WTC11 (cell line): ENCODE measurements at regions not wholly inside any gene's neighbourhood (a gene's known extent, or its start where the extent isn't known, plus 50 kb on each side); places are given as distances from the start of the nearest gene placed in this dataset.
"Not testable (repeated sequence)": the region's sequence is repeated elsewhere in the genome, so short reads cannot be mapped to it uniquely, and the experiment has no call there.

Experiments
- ATAC-seq: fragments of 200-7000 bp; cut with Tn5 transposase; 2 replicates; pipeline ENCODE4 v1.10.0; 2021; ENCODE audit warnings: mild to moderate bottlenecking, moderate library complexity
- CTCF ChIA-PET: fragments of 300-600 bp; sonication (Branson Sonifier 250); formaldehyde crosslinking; loops from one replicate; lab custom pipeline; 2021; ENCODE audit warnings: antibody characterized with exemption; lab: Charles Lee
- POLR2A ChIA-PET: fragments of 350-600 bp; sonication (Branson Sonifier 250); formaldehyde crosslinking; loops from one replicate; lab custom pipeline; 2021; ENCODE audit warnings: antibody characterized with exemption; lab: Charles Lee
- DNase-seq: peaks from one replicate; pipeline ENCODE4 v3.0.0; 2021; ENCODE audit warnings: low spot score
- H3K27ac Mint-ChIP-seq: 2 replicates; pipeline ENCODE4 v1.8.0; 2021; ENCODE audit warnings: mixed read lengths
- H3K27me3 Mint-ChIP-seq: 2 replicates; pipeline ENCODE4 v1.8.0; 2021; ENCODE audit warnings: low read depth, mild to moderate bottlenecking, moderate library complexity, mixed read lengths
- H3K36me3 Mint-ChIP-seq: 2 replicates; pipeline ENCODE4 v1.8.0; 2021; ENCODE audit warnings: mixed read lengths
- H3K4me1 Mint-ChIP-seq: 2 replicates; pipeline ENCODE4 v1.8.0; 2022; ENCODE audit warnings: mixed read lengths
- H3K4me3 Mint-ChIP-seq: 2 replicates; pipeline ENCODE4 v1.8.0; 2021; ENCODE audit warnings: mild to moderate bottlenecking, moderate library complexity, mixed read lengths
- H3K9me3 Mint-ChIP-seq: 2 replicates; pipeline ENCODE4 v1.8.0; 2021; ENCODE audit warnings: mixed read lengths
- CREM ChIP-seq: sonication (generic); formaldehyde crosslinking; IDR thresholded peaks from 2 replicates; pipeline ENCODE4 v1.8.1; 2022; ENCODE audit warnings: mild to moderate bottlenecking, missing genetic modification reagents, moderate library complexity
- E2F5 ChIP-seq: sonication (generic); formaldehyde crosslinking; IDR thresholded peaks from 2 replicates; pipeline ENCODE4 v1.8.1; 2022; ENCODE audit warnings: mild to moderate bottlenecking, moderate library complexity, missing genetic modification reagents
- ESRRA ChIP-seq: sonication (generic); formaldehyde crosslinking; IDR thresholded peaks from 2 replicates; pipeline ENCODE4 v1.8.1; 2022; ENCODE audit warnings: mild to moderate bottlenecking, missing genetic modification reagents, borderline replicate concordance
- GRHL2 ChIP-seq: fragments of 250-450 bp; sonication (Bioruptor Pico); IDR thresholded peaks from 2 replicates; pipeline ENCODE4 v1.8.0; 2022; ENCODE audit warnings: mild to moderate bottlenecking, moderate library complexity; ENCODE audit not compliant: insufficient replicate concordance, severe bottlenecking
- IRF2 ChIP-seq: sonication (generic); formaldehyde crosslinking; IDR thresholded peaks from 2 replicates; pipeline ENCODE4 v1.8.0; 2022; ENCODE audit warnings: low read depth, missing genetic modification reagents, borderline replicate concordance
- JAZF1 ChIP-seq: fragments of 250-450 bp; sonication (Bioruptor Pico); IDR thresholded peaks from 2 replicates; pipeline ENCODE4 v1.9.0; 2021; ENCODE audit warnings: moderate library complexity, mild to moderate bottlenecking, inconsistent platforms
- JUN ChIP-seq: sonication (generic); formaldehyde crosslinking; IDR thresholded peaks from 2 replicates; pipeline ENCODE4 v1.8.0; 2023; ENCODE audit warnings: mild to moderate bottlenecking, missing genetic modification reagents
- MYBL2 ChIP-seq: sonication (generic); formaldehyde crosslinking; IDR thresholded peaks from 2 replicates; pipeline ENCODE4 v1.8.1; 2023; ENCODE audit warnings: mild to moderate bottlenecking, moderate library complexity, missing genetic modification reagents
- NFYB ChIP-seq: sonication (generic); formaldehyde crosslinking; conservative IDR thresholded peaks from 2 replicates; pipeline ENCODE4 v1.8.0; 2022; ENCODE audit warnings: low read depth, missing genetic modification reagents
- PRRX2 ChIP-seq: fragments of 250-450 bp; sonication (Bioruptor Pico); IDR thresholded peaks from 2 replicates; pipeline ENCODE4 v1.8.0; 2021; ENCODE audit warnings: mild to moderate bottlenecking
- RELA ChIP-seq: sonication (generic); formaldehyde crosslinking; IDR thresholded peaks from 2 replicates; pipeline ENCODE4 v1.8.1; 2022; ENCODE audit warnings: missing genetic modification reagents, mild to moderate bottlenecking, borderline replicate concordance
- SOX15 ChIP-seq: fragments of 250-450 bp; sonication (Bioruptor Pico); IDR thresholded peaks from 2 replicates; pipeline ENCODE4 v1.9.0; 2021; ENCODE audit warnings: mild to moderate bottlenecking
- STAT6 ChIP-seq: sonication (generic); formaldehyde crosslinking; conservative IDR thresholded peaks from 2 replicates; pipeline ENCODE4 v1.8.1; 2023; ENCODE audit warnings: mild to moderate bottlenecking, low read depth, missing genetic modification reagents, moderate library complexity
- TEAD1 ChIP-seq: sonication (generic); formaldehyde crosslinking; IDR thresholded peaks from 2 replicates; pipeline ENCODE4 v1.8.0; 2022; ENCODE audit warnings: mild to moderate bottlenecking, missing genetic modification reagents
- USF2 ChIP-seq: sonication (generic); formaldehyde crosslinking; IDR thresholded peaks from 2 replicates; pipeline ENCODE4 v1.8.1; 2023; ENCODE audit warnings: mild to moderate bottlenecking, missing genetic modification reagents, moderate library complexity
- ZNF263 ChIP-seq: sonication (generic); formaldehyde crosslinking; IDR thresholded peaks from 2 replicates; pipeline ENCODE4 v1.8.1; 2022; ENCODE audit warnings: low read depth, mild to moderate bottlenecking, moderate library complexity, missing genetic modification reagents
- ZNF317 ChIP-seq: sonication (generic); formaldehyde crosslinking; IDR thresholded peaks from 2 replicates; pipeline ENCODE4 v1.8.1; 2023; ENCODE audit warnings: low read depth, mild to moderate bottlenecking, moderate library complexity, missing genetic modification reagents, borderline replicate concordance
- ZNF423 ChIP-seq: fragments of 250-450 bp; sonication (Bioruptor Pico); IDR thresholded peaks from 2 replicates; pipeline ENCODE4 v2.1.2; 2022; ENCODE audit warnings: mild to moderate bottlenecking, moderate library complexity
- TF ChIP-seq, protein P1 (sequence below): sonication (generic); formaldehyde crosslinking; IDR thresholded peaks from 2 replicates; pipeline ENCODE4 v1.8.1; 2023; ENCODE audit warnings: mild to moderate bottlenecking, moderate library complexity, missing genetic modification reagents
- TF ChIP-seq, protein P2 (sequence below): sonication (generic); formaldehyde crosslinking; IDR thresholded peaks from 2 replicates; pipeline ENCODE4 v1.8.1; 2022; ENCODE audit warnings: low read depth, mild to moderate bottlenecking, moderate library complexity, missing genetic modification reagents, borderline replicate concordance

GRCh38 chr2:190759749-190760213 is 110.9 kb downstream of the NAB1 start:
- H3K36me3 Mint-ChIP-seq, result no peaks in the 10 kb centered on the region
- POLR2A ChIA-PET, result no interaction called here
- no peak for DNase-seq
- no peaks in the 10 kb centered on the region for H3K27me3 Mint-ChIP-seq
- 0 out of 2 replicates have a peak, but pooled peaks cover 5% of the 10 kb centered on the region for H3K4me1 Mint-ChIP-seq
- peaks cover 7% of the 10 kb centered on the region for H3K9me3 Mint-ChIP-seq
- CTCF ChIA-PET, result no interaction called here
- no peak overlapping the region for H3K27ac Mint-ChIP-seq
- H3K4me3 Mint-ChIP-seq, result no peak overlapping the region
- no peak for ATAC-seq
- no peak for TF ChIP-seq E2F5 (CRISPR knock-in tag)
- TF ChIP-seq JUN (CRISPR knock-in tag), result no peak
- TF ChIP-seq ESRRA, result no peak
- no peak for TF ChIP-seq ZNF263 (CRISPR knock-in tag)
- TF ChIP-seq SOX15 (CRISPR knock-in tag), result no peak
- no peak for TF ChIP-seq JAZF1 (CRISPR knock-in tag)
- TF ChIP-seq USF2 (CRISPR knock-in tag), result no peak
- TF ChIP-seq MYBL2, result no peak
- TF ChIP-seq PRRX2 (CRISPR knock-in tag), result no peak

DNA sequence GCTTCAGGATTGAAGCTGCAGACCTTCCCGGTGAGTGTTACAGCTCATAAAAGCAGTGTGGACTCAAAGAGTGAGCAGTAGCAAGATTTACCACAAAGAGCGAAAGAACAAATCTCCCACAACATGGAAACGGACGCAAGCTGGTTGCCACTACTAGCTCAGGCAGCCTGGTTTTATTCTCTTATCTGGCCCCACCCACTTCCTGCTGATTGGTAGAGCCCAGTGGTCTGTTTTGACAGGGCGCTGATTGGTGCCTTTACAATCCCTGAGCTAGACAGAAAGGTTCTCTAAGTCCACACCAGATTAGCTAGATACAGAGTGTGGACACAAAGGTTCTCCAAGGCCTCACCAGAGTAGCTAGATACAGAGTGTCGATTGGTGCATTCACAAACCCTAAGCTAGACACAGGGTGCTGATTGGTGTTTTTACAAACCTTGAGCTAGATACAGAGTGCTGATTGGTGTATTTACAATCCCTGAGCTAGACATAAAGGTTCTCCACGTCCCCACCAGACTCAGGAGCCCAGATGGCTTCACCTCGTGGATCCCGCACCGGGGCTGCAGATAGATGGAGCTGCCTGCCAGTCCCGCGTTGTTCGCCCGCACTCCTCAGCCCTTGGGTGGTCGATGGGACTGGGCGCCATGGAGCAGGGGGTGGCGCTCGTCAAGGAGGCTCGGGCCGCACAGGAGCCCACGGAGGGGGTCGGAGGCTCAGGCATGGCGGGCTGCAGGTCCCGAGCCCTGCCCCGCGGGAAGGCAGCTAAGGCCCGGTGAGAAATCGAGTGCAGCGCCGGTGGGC is 111.7 kb downstream of the NAB1 start:
- H3K4me3 Mint-ChIP-seq, H3K9me3 Mint-ChIP-seq, H3K27me3 Mint-ChIP-seq, DNase-seq, H3K27ac Mint-ChIP-seq, H3K36me3 Mint-ChIP-seq, ATAC-seq, H3K4me1 Mint-ChIP-seq, POLR2A ChIA-PET: not testable (repeated sequence)
- TF ChIP-seq NFYB (CRISPR knock-in tag), result peak; percentile 46; the same call in 1 of the 2 replicates
- CTCF ChIA-PET, result interaction anchor here (0.6 kb wide), 1 partner anchor 23 kb away, joined by 7 read pairs; no protein-coding TSS in a partner anchor

- H3K36me3 Mint-ChIP-seq, result not testable (repeated sequence)
These were observed 112.3 kb downstream of the NAB1 start for GRCh38 chr2:190761216-190761615.

DNA sequence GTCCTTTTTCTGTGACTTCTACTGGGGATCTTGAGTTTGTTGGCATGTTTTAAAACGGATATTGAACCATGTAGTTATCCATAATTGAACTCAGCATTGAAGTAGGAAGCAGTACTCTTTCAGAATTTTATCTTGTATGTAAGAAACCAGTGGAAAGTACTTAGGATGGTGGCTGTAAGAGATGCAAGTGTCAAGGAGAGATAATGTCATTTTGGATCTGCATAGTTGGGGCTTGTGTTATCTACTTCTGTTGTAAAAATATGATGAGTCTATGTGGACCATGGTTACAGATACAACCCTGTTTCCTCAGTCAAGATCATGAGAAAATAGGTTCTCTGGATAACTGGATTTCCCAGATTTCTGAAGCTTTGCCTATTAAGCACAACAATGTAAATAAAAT is 113.7 kb downstream of the NAB1 start:
- no peak overlapping the region for H3K27ac Mint-ChIP-seq
- no peak overlapping the region for H3K4me3 Mint-ChIP-seq
- ATAC-seq (no peak), DNase-seq (no peak)
- H3K9me3 Mint-ChIP-seq, result peaks cover 7% of the 10 kb centered on the region
- no peaks in the 10 kb centered on the region for H3K36me3 Mint-ChIP-seq
- POLR2A ChIA-PET, result no interaction called here
- no peaks in the 10 kb centered on the region for H3K4me1 Mint-ChIP-seq
- CTCF ChIA-PET, result no interaction called here
- TF ChIP-seq ZNF423 (CRISPR knock-in tag), result no peak
- TF ChIP-seq USF2 (CRISPR knock-in tag), result no peak
- no peak for TF ChIP-seq IRF2
- no peak for TF ChIP-seq STAT6
- TF ChIP-seq CREM, result no peak
- TF ChIP-seq, protein P1, sequence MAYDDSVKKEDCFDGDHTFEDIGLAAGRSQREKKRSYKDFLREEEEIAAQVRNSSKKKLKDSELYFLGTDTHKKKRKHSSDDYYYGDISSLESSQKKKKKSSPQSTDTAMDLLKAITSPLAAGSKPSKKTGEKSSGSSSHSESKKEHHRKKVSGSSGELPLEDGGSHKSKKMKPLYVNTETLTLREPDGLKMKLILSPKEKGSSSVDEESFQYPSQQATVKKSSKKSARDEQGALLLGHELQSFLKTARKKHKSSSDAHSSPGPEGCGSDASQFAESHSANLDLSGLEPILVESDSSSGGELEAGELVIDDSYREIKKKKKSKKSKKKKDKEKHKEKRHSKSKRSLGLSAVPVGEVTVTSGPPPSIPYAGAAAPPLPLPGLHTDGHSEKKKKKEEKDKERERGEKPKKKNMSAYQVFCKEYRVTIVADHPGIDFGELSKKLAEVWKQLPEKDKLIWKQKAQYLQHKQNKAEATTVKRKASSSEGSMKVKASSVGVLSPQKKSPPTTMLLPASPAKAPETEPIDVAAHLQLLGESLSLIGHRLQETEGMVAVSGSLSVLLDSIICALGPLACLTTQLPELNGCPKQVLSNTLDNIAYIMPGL (CRISPR knock-in tag), result no peak
- TF ChIP-seq TEAD1, result no peak
- TF ChIP-seq MYBL2, result no peak
- TF ChIP-seq, protein P2, sequence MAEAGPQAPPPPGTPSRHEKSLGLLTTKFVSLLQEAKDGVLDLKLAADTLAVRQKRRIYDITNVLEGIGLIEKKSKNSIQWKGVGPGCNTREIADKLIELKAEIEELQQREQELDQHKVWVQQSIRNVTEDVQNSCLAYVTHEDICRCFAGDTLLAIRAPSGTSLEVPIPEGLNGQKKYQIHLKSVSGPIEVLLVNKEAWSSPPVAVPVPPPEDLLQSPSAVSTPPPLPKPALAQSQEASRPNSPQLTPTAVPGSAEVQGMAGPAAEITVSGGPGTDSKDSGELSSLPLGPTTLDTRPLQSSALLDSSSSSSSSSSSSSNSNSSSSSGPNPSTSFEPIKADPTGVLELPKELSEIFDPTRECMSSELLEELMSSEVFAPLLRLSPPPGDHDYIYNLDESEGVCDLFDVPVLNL, result no peak
- TF ChIP-seq RELA (CRISPR knock-in tag), result no peak
- no peak for TF ChIP-seq ZNF317
- TF ChIP-seq GRHL2 (CRISPR knock-in tag), result no peak
- no peaks in the 10 kb centered on the region for H3K27me3 Mint-ChIP-seq

More at GRCh38 chr2:190761216-190761615, 112.3 kb downstream of the NAB1 start:
- H3K27ac Mint-ChIP-seq, H3K4me3 Mint-ChIP-seq, DNase-seq, H3K9me3 Mint-ChIP-seq, ATAC-seq, H3K27me3 Mint-ChIP-seq, H3K4me1 Mint-ChIP-seq, POLR2A ChIA-PET: not testable (repeated sequence)
- CTCF ChIA-PET, result interaction anchor here (0.6 kb wide), 1 partner anchor 23 kb away, joined by 7 read pairs; no protein-coding TSS in a partner anchor
